Astrocyte (in vitro differentiated cells and primary cell): ENCODE measurements at regions not wholly inside any gene's neighbourhood (a gene's known extent, or its start where the extent isn't known, plus 50 kb on each side); places are given as distances from the start of the nearest gene placed in this dataset.

ENCODE experiments used
- EZH2 ChIP-seq: IDR thresholded peaks from 2 replicates; pipeline ENCODE4 v1.6.1; 2012; ENCODE audit warnings: mild to moderate bottlenecking, low read length, inconsistent platforms; ENCODE audit not compliant: insufficient read depth
- TF ChIP-seq, protein P1 (sequence below): IDR thresholded peaks from 2 replicates; pipeline ENCODE4 v1.5.1; 2011; ENCODE audit warnings: low read depth, mild to moderate bottlenecking, inconsistent platforms, low read length, moderate library complexity; ENCODE audit not compliant: insufficient read depth

DNA sequence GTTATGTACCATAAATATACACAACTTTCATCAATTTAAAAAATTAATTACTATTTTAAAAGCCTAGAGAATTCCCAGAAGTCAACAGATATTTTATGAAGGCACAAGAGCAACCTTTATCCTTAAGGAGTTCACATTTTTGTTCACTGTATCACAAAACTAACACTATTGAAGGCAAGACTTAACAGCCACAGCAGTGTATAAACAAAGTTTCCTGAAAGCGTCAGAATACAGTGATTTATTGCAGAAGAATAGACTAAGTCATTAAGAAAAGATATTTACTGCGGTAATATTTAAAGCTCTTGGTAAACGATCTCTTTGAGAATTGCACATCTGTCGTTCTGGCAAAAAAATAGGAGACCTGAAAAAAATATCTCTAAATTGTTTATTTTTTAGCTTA, 419.3 kb upstream of the NBEA start:
- TF ChIP-seq, protein P1, sequence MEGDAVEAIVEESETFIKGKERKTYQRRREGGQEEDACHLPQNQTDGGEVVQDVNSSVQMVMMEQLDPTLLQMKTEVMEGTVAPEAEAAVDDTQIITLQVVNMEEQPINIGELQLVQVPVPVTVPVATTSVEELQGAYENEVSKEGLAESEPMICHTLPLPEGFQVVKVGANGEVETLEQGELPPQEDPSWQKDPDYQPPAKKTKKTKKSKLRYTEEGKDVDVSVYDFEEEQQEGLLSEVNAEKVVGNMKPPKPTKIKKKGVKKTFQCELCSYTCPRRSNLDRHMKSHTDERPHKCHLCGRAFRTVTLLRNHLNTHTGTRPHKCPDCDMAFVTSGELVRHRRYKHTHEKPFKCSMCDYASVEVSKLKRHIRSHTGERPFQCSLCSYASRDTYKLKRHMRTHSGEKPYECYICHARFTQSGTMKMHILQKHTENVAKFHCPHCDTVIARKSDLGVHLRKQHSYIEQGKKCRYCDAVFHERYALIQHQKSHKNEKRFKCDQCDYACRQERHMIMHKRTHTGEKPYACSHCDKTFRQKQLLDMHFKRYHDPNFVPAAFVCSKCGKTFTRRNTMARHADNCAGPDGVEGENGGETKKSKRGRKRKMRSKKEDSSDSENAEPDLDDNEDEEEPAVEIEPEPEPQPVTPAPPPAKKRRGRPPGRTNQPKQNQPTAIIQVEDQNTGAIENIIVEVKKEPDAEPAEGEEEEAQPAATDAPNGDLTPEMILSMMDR = no peak
- TF ChIP-seq EZH2 = no peak
